K562 (cell line): ENCODE measurements at regions not wholly inside any gene's neighbourhood (a gene's known extent, or its start where the extent isn't known, plus 50 kb on each side); places are given as distances from the start of the nearest gene placed in this dataset.

ENCODE experiments used
- ATAC-seq: fragments of 200-7000 bp; cut with Tn5 transposase; 3 replicates; pipeline ENCODE4 v1.9.1; 2020; ENCODE audit warnings: moderate library complexity
- BruUV-seq: library from RNA; stranded (reverse); fragments of 400-500 nt; replicated peaks from 2 replicates; lab custom pipeline; 2021; lab: Mats Ljungman, UMichigan
- CTCF ChIA-PET: fragments of 300-600 bp; formaldehyde crosslinking; extraction: SDS; loops from one replicate; lab custom pipeline; 2021; ENCODE audit warnings: low intra/inter-chr PET ratio; lab: Yijun Ruan, JAX
- POLR2A ChIA-PET: fragments of 300-600, 350-650 bp; sonication (Branson Sonifier 250); formaldehyde crosslinking; extraction: SDS; loops from one replicate; lab custom pipeline; 2021; ENCODE audit warnings: antibody characterized with exemption, inconsistent platforms; lab: Yijun Ruan, JAX
- DNase-seq, 4 experiments: peaks; one replicate each; pipeline versions ENCODE4 v3.0.0 to v3.0.0-alpha.2; 2011 to 2018; ENCODE audit warnings: low spot score in 3 of 4, mixed read lengths in 3 of 4; ENCODE audit errors: extremely low read depth in 1 of 4
- FAIRE-seq: peaks from 2 replicates; lab custom pipeline; 2011; peaks lifted over from hg19 to GRCh38; lab: Jason Lieb, UNC
- H2AFZ ChIP-seq: 2 replicates; pipeline ENCODE4 v1.6.0; 2011; ENCODE audit warnings: low read depth, low read length, control low read depth, inconsistent platforms
- H3K27ac ChIP-seq: fragments of 200-600 bp; 3 replicates; pipeline ENCODE4 v1.8.0; 2011; ENCODE audit warnings: low read depth, mild to moderate bottlenecking, control low read depth, inconsistent platforms, low read length, moderate library complexity, mixed read lengths; ENCODE audit errors: extremely low read depth
- H3K27me3 ChIP-seq, 2 experiments: fragments of 300-600 bp in 1 of 2; 2 replicates in 1 of 2; 3 replicates in 1 of 2; pipeline versions ENCODE4 v1.6.0 to v1.8.0; 2011; ENCODE audit warnings: inconsistent platforms in 2 of 2, low read length in 2 of 2, mild to moderate bottlenecking in 1 of 2, mixed read lengths in 1 of 2, moderate library complexity in 1 of 2; ENCODE audit not compliant: control insufficient read depth in 2 of 2, insufficient read depth in 2 of 2
- H3K36me3 ChIP-seq: fragments of 300-600 bp; 3 replicates; pipeline ENCODE4 v1.8.0; 2011; ENCODE audit warnings: mild to moderate bottlenecking, low read length, inconsistent platforms; ENCODE audit not compliant: control insufficient read depth, insufficient read depth
- H3K4me1 ChIP-seq, 2 experiments: fragments of 200-600 bp in 1 of 2; replicated peaks in 1 of 2; 2 replicates in 1 of 2; 3 replicates in 1 of 2; pipeline versions ENCODE4 v1.5.1 to v1.8.0; 2011; ENCODE audit warnings: inconsistent platforms in 2 of 2, low read length in 2 of 2, mild to moderate bottlenecking in 1 of 2, mixed read lengths in 1 of 2, moderate library complexity in 1 of 2; ENCODE audit not compliant: control insufficient read depth in 2 of 2, insufficient read depth in 2 of 2
- H3K4me2 ChIP-seq: 2 replicates; pipeline ENCODE4 v1.6.1; 2011; ENCODE audit warnings: low read length, control low read depth, inconsistent platforms, mixed read lengths; ENCODE audit not compliant: insufficient read depth
- H3K4me3 ChIP-seq: fragments of 200-600 bp; sonication (generic), shearing (Covaris generic); 2 replicates; pipeline ENCODE4 v1.5.1; 2016; ENCODE audit warnings: control low read depth, inconsistent platforms
- H3K79me2 ChIP-seq: fragments of 200-600 bp; 3 replicates; pipeline ENCODE4 v1.8.0; 2011; ENCODE audit warnings: low read length, inconsistent platforms; ENCODE audit not compliant: control insufficient read depth, insufficient read depth
- H3K9ac ChIP-seq, 2 experiments: 2 replicates each; pipeline versions ENCODE4 v1.6.0 to v1.6.1; 2011; ENCODE audit warnings: low read depth in 2 of 2, low read length in 2 of 2, control low read depth in 1 of 2, inconsistent platforms in 1 of 2, mild to moderate bottlenecking in 1 of 2, mixed read lengths in 1 of 2; ENCODE audit not compliant: insufficient read depth in 1 of 2
- H3K9me1 ChIP-seq: one replicate; pipeline ENCODE4 v1.6.0; 2011; ENCODE audit warnings: inconsistent platforms, mild to moderate bottlenecking, low read length, moderate library complexity; ENCODE audit not compliant: control insufficient read depth, insufficient read depth
- H3K9me3 ChIP-seq: replicated peaks from 2 replicates; pipeline ENCODE4 v1.5.1; 2011; ENCODE audit warnings: low read depth, low read length, inconsistent platforms; ENCODE audit not compliant: control insufficient read depth, insufficient read depth
- H4K20me1 ChIP-seq: replicated peaks from 2 replicates; pipeline ENCODE4 v1.6.1; 2011; ENCODE audit warnings: low read length, inconsistent platforms, mixed read lengths; ENCODE audit not compliant: control insufficient read depth, insufficient read depth
- BCL6 ChIP-seq: fragments of 250-450 bp; sonication (Bioruptor Pico); IDR thresholded peaks from 2 replicates; pipeline ENCODE4 v1.4.0; 2020
- CREB3 ChIP-seq: fragments of 450-650 bp; conservative IDR thresholded peaks from 2 replicates; pipeline ENCODE4 v1.6.1; 2016; ENCODE audit warnings: missing genetic modification characterization, low read depth, mild to moderate bottlenecking, missing compliant biosample characterization, moderate library complexity
- E2F1 ChIP-seq: sonication (generic); formaldehyde crosslinking; IDR thresholded peaks from 2 replicates; pipeline ENCODE4 v1.8.1; 2023; ENCODE audit warnings: mild to moderate bottlenecking, missing genetic modification reagents, moderate library complexity
- FOS ChIP-seq: IDR thresholded peaks from 3 replicates; pipeline ENCODE4 v1.6.1; 2011; ENCODE audit not compliant: insufficient read length; ENCODE audit errors: extremely low read depth
- FUS ChIP-seq: fragments of 200-400 bp; formaldehyde crosslinking; optimal IDR thresholded peaks from 2 replicates; pipeline ENCODE3; 2017; ENCODE audit warnings: low read depth, low read length
- ILF3 ChIP-seq: fragments of 450-650 bp; IDR thresholded peaks from 2 replicates; pipeline ENCODE4 v1.6.1; 2018; ENCODE audit warnings: antibody characterized with exemption, mild to moderate bottlenecking, moderate library complexity, borderline replicate concordance
- L3MBTL2 ChIP-seq: fragments of 450-650 bp; IDR thresholded peaks from 2 replicates; pipeline ENCODE4 v1.6.1; 2016; ENCODE audit warnings: mild to moderate bottlenecking, moderate library complexity
- POLR2H ChIP-seq: IDR thresholded peaks from 2 replicates; pipeline ENCODE4 v1.6.1; 2016; ENCODE audit warnings: missing genetic modification characterization, low read depth, mild to moderate bottlenecking, control low read depth, missing compliant biosample characterization, moderate library complexity
- STAT6 ChIP-seq: sonication (generic); formaldehyde crosslinking; IDR thresholded peaks from 2 replicates; pipeline ENCODE4 v1.8.1; 2023; ENCODE audit warnings: mild to moderate bottlenecking, missing genetic modification reagents
- TARDBP ChIP-seq: fragments of 450-650 bp; IDR thresholded peaks from 2 replicates; pipeline ENCODE4 v1.6.1; 2016
- TSC22D4 ChIP-seq: fragments of 450-650 bp; IDR thresholded peaks from 2 replicates; pipeline ENCODE4 v1.6.1; 2016; ENCODE audit warnings: missing genetic modification characterization, missing biosample characterization, control low read depth
- ZBTB33 ChIP-seq: sonication (generic); formaldehyde crosslinking; IDR thresholded peaks from 2 replicates; pipeline ENCODE4 v1.8.1; 2023; ENCODE audit warnings: mild to moderate bottlenecking, missing genetic modification reagents
- ZBTB34 ChIP-seq: fragments of 250-450 bp; sonication (Bioruptor Pico); IDR thresholded peaks from 2 replicates; pipeline ENCODE4 v1.8.0; 2021; ENCODE audit warnings: mild to moderate bottlenecking, moderate library complexity
- ZNF217 ChIP-seq: sonication (generic); formaldehyde crosslinking; IDR thresholded peaks from 2 replicates; pipeline ENCODE4 v1.8.0; 2022; ENCODE audit warnings: mild to moderate bottlenecking, missing genetic modification reagents
- ZNF583 ChIP-seq: fragments of 250-450 bp; sonication (Bioruptor Pico); IDR thresholded peaks from 2 replicates; pipeline ENCODE4 v1.4.0; 2020
- WGBS: fragments of 100-300 bp; shearing (Covaris generic); methylation state at CpG from one replicate; pipeline ENCODE4 v1.1.6; 2016; ENCODE audit warnings: low coverage, mixed read lengths; ENCODE audit not compliant: insufficient coverage; ENCODE audit errors: missing lambda C conversion rate; 5-methylcytosine and 5-hydroxymethylcytosine counted together
- in situ Hi-C: fragments of 300-500 bp; cut with MboI; formaldehyde crosslinking; loops from 4 replicates; pipeline ENCODE4 v1.15.0; 2018; ENCODE audit warnings: inconsistent platforms, mixed read lengths
- intact Hi-C: fragments of 100-400 bp; cut with micrococcal nuclease; formaldehyde crosslinking; loops from 2 replicates; pipeline ENCODE4 v1.14.2; 2022

GRCh38 chr10:107390563-107390962, 226.1 kb upstream of the SORCS1 start (continued):
- TF ChIP-seq ZNF217 (CRISPR knock-in tag) = no peak
- TF ChIP-seq FOS = no peak
- no peak for TF ChIP-seq STAT6 (CRISPR knock-in tag)

GRCh38 chr10:107383357-107383756, 218.9 kb upstream of the SORCS1 start:
- no peak for DNase-seq
- H2AFZ ChIP-seq = no peak overlapping the region
- ChIA-PET CTCF (no interaction called here), POLR2A (no interaction called here)
- H3K27me3 ChIP-seq = no peaks in the 10 kb centered on the region
- H3K4me2 ChIP-seq = no peak overlapping the region
- no TSS peak for BruUV-seq
- no peak overlapping the region for H3K4me3 ChIP-seq
- H3K27ac ChIP-seq = no peak overlapping the region
- H3K9ac ChIP-seq = no peak overlapping the region
- in situ Hi-C loops (no loop called here), intact Hi-C loops (no loop called here)
- H3K36me3 ChIP-seq = no peaks in the 10 kb centered on the region
- H3K9me3 ChIP-seq = no peaks in the 10 kb centered on the region
- no peaks in the 10 kb centered on the region for H3K9me1 ChIP-seq
- 3% methylated on average over 3 of the region's 3 CpGs for whole genome bisulfite sequencing
- no peak for ATAC-seq
- no peaks in the 10 kb centered on the region for H4K20me1 ChIP-seq
- H3K79me2 ChIP-seq = no peaks in the 10 kb centered on the region
- no peak for FAIRE-seq
- no peaks in the 10 kb centered on the region for H3K4me1 ChIP-seq
- TF ChIP-seq ZNF583 (CRISPR knock-in tag) (no peak), E2F1 (CRISPR knock-in tag) (no peak), ZBTB33 (CRISPR knock-in tag) (no peak), FUS (no peak), ILF3 (no peak), CREB3 (tag) (no peak), L3MBTL2 (no peak), TSC22D4 (no peak), ZBTB34 (CRISPR knock-in tag) (no peak), POLR2H (no peak), BCL6 (CRISPR knock-in tag) (no peak), TARDBP (no peak)
